Stimulated activated naive CD8-positive, alpha-beta T cell treated with anti-CD3 and anti-CD28 coated beads, Interleukin-15, amount 100 ng/mL, for 72 hours (primary cell): ENCODE measurements at regions not wholly inside any gene's neighbourhood (a gene's known extent, or its start where the extent isn't known, plus 50 kb on each side); places are given as distances from the start of the nearest gene placed in this dataset.
A peak's percentile ranks its signal among the peaks of the same experiment; 100 is the strongest.
"Not testable (repeated sequence)": the region's sequence is repeated elsewhere in the genome, so short reads cannot be mapped to it uniquely, and the experiment has no call there.

Source experiments
- ATAC-seq: fragments of 150-1000 bp; cut with Tn5 transposase; 2 replicates; pipeline ENCODE4 v1.10.0; 2021; ENCODE audit warnings: mild to moderate bottlenecking, moderate library complexity
- DNase-seq, 2 donors: peaks; one replicate each; pipeline ENCODE4 v3.0.0; 2021 to 2022
- H3K27ac Mint-ChIP-seq, 2 donors: one replicate each; pipeline ENCODE4 v1.8.0; 2022; ENCODE audit warnings: mild to moderate bottlenecking in 2 of 2, mixed read lengths in 2 of 2, moderate library complexity in 2 of 2
- H3K27me3 Mint-ChIP-seq: one replicate; pipeline ENCODE4 v1.8.0; 2022; ENCODE audit warnings: mixed read lengths
- H3K4me1 Mint-ChIP-seq: one replicate; pipeline ENCODE4 v1.8.0; 2022; ENCODE audit warnings: mild to moderate bottlenecking, mixed read lengths
- H3K4me3 Mint-ChIP-seq, 2 donors: one replicate each; pipeline ENCODE4 v1.8.0; 2022; ENCODE audit warnings: mild to moderate bottlenecking in 2 of 2, mixed read lengths in 2 of 2, moderate library complexity in 1 of 2
- H3K9me3 Mint-ChIP-seq, 2 donors: one replicate each; pipeline ENCODE4 v1.8.0; 2022; ENCODE audit warnings: mixed read lengths in 2 of 2

DNA sequence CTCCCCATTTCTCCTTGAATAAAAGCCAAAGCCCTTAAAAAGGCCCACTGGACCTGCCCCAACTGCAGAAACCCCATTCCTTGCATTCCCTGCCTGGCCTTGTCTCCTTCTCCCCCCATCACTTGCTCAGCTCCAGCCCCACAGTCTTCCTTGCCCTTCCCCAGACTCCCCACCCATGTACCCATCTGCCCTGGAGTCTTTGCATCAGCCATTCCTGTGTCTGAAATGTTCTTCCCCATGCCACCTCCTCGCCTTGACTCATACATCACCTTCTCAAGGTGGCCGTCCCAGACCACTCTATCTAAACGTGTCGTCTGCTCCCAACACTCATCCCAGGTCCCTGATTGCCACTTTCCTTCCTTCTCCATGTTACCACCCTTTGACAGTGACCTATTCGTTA, 77.4 kb upstream of the SHANK2 start:
- Mint-ChIP-seq H3K4me1 (no peaks in the 10 kb centered on the region), H3K27ac (peak overlapping the region in 1 of 2 donors; percentile 78), H3K9me3 (peaks cover 11 to 22% of the 10 kb centered on the region in 2 donors), H3K4me3 (no peak overlapping the region), H3K27me3 (no peaks in the 10 kb centered on the region)
- DNase-seq = no peak
- no peak for ATAC-seq

DNA sequence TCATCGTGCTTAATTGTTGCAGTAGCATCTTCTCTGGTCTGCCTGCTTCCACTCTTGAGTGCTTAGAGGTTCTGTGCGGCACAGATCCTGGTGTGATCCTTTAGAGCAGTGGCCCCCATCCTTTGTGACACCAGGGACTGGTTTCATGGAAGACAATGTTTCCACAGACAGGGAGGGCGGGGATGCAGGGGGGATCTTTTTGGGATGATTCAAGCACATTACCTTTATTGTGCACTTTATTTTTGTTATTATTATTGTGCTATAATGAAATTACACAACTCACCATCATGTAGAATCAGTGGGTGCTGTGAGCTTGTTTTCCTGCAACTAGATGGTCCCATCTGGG, 76.8 kb upstream of the SHANK2 start:
- DNase-seq (no peak), ATAC-seq (no peak)
- H3K27ac Mint-ChIP-seq = no peak overlapping the region
- H3K9me3 Mint-ChIP-seq = peaks cover 11 to 22% of the 10 kb centered on the region in 2 donors
- H3K4me3 Mint-ChIP-seq = no peak overlapping the region
- no peaks in the 10 kb centered on the region for H3K27me3 Mint-ChIP-seq
- no peaks in the 10 kb centered on the region for H3K4me1 Mint-ChIP-seq

DNA sequence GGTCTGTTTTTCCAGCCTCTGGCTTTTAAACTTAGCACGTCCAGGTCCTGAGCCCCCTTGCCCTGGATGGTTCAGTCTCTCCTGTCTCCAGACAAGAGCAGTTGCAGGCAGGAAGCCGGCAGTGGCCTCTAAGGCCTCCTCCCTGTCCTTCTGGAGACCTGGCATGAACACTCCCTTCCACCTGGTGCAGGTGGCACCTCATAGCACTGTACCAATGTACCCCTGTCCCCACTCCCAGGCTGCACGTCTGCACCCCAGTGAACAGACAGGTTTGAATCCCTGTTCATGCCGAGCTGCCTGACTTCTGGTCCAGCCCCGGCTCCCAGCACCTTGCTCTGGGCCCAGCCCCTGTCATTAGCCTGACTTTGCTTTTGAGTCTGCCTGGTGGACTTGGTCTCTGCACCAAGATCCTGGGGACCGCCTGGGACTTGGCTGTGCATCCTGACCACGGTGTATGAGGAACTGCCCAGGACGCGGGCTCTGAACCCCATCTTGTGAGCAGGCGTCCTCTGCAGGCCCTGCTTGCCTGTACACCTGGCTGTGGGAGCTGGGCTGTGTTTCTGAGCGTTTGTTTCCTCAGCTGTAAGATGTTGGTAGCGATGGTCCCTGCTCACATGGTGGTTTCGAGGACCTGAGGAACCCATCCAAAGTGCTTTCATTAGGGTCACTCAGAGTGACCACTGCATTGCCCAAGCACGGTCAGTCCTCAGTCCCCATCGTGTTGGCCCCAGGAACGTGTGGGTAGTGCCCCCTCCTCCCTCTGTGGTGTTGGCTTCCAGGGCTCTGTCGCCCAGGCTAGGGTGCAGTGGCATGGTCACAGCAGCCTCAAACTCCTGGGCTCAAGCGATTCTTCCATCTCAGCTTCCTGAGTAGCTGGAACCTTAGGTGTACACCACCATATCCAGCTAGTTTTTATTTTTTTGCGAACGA, 75.0 kb upstream of the SHANK2 start:
- ATAC-seq (no peak), DNase-seq (no peak)
- peaks cover 4 to 13% of the 10 kb centered on the region in 2 donors for H3K9me3 Mint-ChIP-seq
- H3K27me3 Mint-ChIP-seq = no peaks in the 10 kb centered on the region
- H3K4me3 Mint-ChIP-seq = no peak overlapping the region
- H3K4me1 Mint-ChIP-seq = no peaks in the 10 kb centered on the region
- no peak overlapping the region for H3K27ac Mint-ChIP-seq

DNA sequence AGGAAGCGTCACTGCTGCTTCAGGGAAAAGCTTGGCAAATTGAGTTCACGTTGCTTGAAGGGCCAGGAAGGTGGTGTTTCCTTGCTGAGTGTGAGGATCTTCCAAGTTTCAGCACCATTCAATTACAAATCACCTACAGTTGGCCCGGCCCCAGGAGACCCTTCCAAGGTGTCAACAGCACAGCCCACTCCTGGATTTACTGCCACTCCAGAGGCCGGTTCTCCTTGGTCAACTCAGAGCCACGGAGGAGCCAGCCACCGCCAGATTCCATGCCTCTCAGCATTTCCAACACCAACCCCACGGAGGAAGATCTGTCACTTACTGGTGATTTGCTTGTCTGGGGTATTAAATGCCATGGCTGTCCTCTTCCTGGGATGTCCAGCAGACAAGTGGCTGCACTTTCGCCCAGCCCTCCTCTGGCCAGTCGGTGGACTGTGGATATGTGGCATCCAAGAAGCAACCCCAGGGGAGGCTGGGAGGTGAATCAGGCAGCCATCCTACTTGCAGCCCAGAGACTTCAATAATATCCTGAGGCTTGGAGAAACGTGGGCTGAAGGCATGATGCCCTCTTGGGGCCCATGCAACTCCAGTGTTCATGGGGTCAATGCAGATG, 74.1 kb upstream of the SHANK2 start:
- Mint-ChIP-seq H3K27ac (no peak overlapping the region), H3K9me3 (peaks cover 0 to 3% of the 10 kb centered on the region in 2 donors)
- no peak for DNase-seq

DNA sequence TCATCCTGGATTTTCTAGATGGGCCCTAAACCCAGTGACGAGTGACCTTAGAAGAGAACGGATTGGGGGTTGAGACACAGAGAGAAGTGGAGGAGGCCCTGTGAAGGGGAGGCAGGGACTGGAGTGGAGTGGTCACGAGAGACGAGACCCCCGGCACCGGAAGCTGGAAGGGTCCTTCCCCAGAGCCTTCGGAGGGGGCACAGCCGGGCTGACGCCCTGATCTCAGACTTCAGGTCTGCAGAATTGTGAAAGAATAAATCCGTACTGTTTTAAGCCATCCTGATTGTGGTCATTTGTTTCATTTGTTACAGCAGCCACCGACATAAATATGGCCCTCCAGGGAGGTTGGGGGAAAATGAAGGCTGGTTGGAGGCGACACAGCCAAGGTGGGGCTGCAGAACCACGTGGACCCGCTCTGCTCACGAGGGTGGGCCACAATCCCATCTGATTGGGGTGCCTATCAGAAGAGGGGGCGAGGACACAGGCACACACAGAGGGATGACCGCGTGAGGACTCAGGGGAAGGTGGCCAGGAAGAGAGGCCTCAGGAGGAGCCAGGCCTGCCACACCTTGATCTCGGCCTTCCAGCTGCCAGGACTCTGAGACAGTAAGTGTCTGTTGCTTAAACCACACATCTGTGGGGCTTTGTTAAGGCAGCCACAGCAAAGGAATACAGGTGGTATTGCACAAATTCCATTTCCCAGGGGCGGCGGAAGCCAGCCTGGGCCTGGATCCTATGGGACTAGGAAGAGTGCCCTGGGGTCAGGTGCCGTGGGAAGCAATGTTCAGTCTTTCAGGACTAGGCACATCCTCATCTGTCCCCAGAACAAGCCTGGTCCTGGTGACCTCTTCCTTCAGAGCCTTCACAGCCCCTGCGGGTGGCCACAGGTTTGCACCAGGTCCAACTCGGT, 73.3 kb upstream of the SHANK2 start:
- H3K27me3 Mint-ChIP-seq = no peaks in the 10 kb centered on the region
- no peak for DNase-seq

More for the DNA sequence above, 74.1 kb upstream of the SHANK2 start:
- no peaks in the 10 kb centered on the region for H3K27me3 Mint-ChIP-seq
- H3K4me3 Mint-ChIP-seq = no peak overlapping the region
- no peaks in the 10 kb centered on the region for H3K4me1 Mint-ChIP-seq
- no peak for ATAC-seq

DNA sequence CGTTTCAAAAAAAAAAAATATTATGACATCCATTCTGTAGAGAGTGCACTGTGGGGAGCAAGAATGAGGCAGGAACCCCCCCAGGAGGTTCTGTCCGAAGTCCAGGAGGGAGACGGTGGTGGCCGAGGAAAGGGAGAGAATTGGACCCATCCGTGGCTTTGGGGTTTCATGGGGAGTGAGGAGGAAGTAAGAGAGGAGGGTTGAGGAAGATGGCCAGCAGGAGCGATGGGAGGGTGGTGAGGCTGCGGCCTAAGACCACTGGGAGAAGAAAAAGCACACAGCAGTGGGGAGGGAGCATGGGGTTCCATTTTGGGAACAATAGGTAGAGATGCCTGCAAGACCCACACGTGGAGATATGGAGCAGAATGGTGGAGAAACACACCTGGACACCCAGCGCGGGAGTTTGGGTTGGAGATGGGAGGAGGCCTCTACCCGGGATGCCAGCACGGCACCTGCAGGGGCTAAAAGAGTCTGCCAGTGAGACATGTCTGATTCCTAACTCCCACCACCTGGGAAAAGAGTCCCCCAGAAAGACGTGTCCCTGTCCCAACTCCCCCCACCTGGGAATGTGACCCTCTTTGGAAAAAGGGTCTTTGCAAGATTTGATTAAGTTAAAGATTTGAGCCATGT, 72.5 kb upstream of the SHANK2 start:
- no peak overlapping the region for H3K4me3 Mint-ChIP-seq
- ATAC-seq = no peak
- peak overlapping the region in 1 of 2 donors; percentile 12 for H3K27ac Mint-ChIP-seq
- no peak for DNase-seq
- H3K9me3 Mint-ChIP-seq = no peaks in the 10 kb centered on the region
- H3K27me3 Mint-ChIP-seq = no peaks in the 10 kb centered on the region
- H3K4me1 Mint-ChIP-seq = no peaks in the 10 kb centered on the region

More for the DNA sequence above, 73.3 kb upstream of the SHANK2 start:
- no peaks in the 10 kb centered on the region for H3K9me3 Mint-ChIP-seq
- ATAC-seq = no peak
- H3K4me1 Mint-ChIP-seq = no peaks in the 10 kb centered on the region
- no peak overlapping the region for H3K27ac Mint-ChIP-seq
- H3K4me3 Mint-ChIP-seq = no peak overlapping the region

DNA sequence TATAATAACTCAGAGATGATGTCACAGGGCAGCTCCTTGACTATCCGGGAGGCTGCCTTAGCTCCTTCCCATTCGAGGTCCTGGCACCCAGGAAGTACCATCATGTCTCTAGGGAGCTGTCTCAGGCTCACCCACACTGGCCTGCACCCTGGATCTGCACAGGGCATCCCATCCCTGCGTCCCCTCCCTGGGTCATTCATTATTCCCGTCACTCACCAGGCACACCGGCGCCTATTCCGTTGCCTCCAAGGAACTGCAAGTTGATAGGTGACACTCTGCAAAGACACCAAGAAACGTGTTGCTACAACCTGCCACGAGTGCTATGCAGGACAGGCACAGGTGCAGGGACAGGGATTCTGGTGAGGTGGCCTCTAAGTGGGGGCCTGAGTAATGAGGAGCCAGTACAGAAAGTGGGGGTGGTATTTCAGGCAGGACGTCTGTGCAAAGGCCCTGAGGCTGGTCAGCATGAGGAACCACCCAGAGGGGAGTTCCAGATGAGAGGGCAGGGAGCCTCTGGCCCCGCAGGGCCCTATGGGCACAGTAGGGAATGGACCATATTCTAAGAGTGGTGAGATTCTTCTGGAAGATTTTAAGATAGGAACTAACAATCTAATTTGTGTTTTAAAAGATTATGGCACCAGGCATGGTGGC, 71.6 kb upstream of the SHANK2 start:
- Mint-ChIP-seq H3K27ac (no peak overlapping the region), H3K4me3 (no peak overlapping the region), H3K9me3 (peaks cover under 1 to 3% of the 10 kb centered on the region in 2 donors), H3K27me3 (peaks cover 6% of the 10 kb centered on the region), H3K4me1 (no peaks in the 10 kb centered on the region)
- DNase-seq (no peak), ATAC-seq (no peak)

DNA sequence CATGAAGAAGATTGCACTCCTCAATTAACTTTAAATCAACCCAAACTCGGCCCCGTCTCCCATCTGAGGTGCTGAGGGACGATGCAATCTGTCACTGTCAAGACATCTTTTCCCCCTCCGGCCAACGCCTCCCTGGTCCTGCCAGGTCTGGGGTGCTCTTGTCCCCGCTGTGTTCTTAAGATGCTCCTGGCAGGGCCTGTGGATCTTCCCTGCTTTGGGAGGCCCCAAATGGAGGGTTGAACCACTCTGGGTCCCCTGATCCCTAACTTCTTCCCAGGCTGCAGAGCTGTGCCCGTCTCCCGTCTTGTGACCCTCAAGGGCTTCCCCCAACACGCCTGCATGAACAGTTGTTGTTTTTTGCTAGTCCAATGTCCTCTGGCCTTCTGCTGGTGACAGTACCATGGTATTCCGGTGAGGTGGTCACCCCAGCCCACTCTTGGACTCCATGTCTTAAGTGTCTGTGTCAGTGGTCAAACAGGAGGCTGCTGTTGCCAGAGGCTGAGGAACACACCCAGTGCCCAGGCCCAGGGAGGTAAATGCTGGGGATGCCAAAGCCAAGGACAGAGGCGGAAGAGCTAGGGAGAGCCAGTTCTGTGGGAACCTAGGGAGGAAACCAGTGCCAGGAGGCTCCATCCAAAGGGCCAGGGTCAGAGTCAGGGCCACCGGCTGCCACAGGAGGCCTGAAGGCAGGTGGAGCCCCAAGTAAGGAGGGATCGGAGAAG, 70.6 kb upstream of the SHANK2 start:
- ATAC-seq (no peak), DNase-seq (no peak)
- no peak overlapping the region for H3K4me3 Mint-ChIP-seq
- H3K27ac Mint-ChIP-seq = peak overlapping the region in 1 of 2 donors; percentile 94
- peaks cover 15% of the 10 kb centered on the region for H3K27me3 Mint-ChIP-seq
- peaks cover 8 to 10% of the 10 kb centered on the region in 2 donors for H3K9me3 Mint-ChIP-seq
- H3K4me1 Mint-ChIP-seq = no peaks in the 10 kb centered on the region

DNA sequence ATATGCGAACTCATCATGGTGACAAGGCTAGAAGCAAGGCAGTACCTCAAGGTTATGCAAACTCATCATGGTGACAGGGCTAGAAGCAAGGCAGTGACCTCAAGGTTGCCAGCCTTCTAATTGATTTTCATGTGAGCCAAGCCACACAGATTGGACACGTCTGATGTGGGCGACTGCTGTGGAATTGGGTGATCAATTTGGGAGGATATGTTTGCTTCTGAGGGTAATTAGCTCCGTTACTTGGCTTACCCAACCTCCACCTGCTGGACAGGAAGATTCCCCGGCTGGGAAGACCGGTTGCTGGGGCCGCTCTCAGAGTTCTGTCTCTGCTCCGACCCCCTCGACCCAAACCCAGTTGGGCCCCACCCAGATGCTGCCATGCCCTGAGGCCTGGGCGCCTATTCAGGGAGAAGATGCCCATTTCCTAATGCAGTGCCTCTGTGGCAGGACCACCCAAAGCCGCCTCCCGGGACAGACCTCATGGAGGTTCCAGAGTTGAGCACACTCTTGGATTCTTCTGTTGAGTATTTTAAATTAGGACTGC, 69.9 kb upstream of the SHANK2 start:
- DNase-seq = no peak
- H3K27me3 Mint-ChIP-seq = peaks cover 15% of the 10 kb centered on the region
- no peak for ATAC-seq

DNA sequence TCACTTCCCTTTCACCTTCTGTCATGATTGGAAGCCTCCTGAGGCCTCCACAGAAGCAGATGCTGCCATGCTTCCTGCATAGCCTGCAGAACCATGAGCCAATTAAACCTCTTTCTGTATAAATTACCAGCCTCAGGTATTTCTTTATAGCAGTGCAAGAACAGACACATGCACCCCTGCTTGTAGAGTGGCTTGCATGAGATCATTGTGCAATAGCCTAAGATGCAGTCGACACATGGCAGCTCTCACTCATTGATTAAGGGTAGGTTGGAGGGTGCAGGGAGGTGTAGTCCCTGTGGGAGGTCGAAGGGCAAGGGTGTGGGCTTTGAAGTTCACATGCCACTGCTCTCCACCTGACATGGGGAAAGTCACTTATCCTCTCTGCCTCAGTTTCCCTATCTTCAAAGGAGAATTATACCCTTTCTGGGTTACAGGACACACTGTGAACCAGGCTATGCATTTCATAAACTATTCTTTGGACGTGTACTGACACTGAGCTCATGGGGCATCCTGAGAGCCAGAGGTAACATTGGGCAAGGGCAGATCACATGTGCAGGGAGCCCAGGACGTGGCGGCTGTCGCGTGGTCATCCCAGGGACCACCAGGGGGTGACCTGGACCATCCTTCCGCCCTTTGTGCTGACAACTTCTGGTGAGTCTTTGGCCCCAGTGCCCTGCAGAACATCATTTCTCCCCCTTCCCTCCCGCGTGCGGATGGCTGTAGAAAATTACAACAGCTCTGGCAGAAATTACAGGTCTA, 69.2 kb upstream of the SHANK2 start:
- Mint-ChIP-seq H3K27ac (no peak overlapping the region), H3K4me3 (no peak overlapping the region), H3K4me1 (no peaks in the 10 kb centered on the region), H3K27me3 (peaks cover 15% of the 10 kb centered on the region), H3K9me3 (peaks cover 14 to 18% of the 10 kb centered on the region in 2 donors)
- ATAC-seq (no peak), DNase-seq (no peak)

More for the DNA sequence above, 69.9 kb upstream of the SHANK2 start:
- Mint-ChIP-seq H3K27ac (no peak overlapping the region), H3K4me1 (no peaks in the 10 kb centered on the region), H3K9me3 (peaks cover 13 to 16% of the 10 kb centered on the region in 2 donors), H3K4me3 (no peak overlapping the region)

DNA sequence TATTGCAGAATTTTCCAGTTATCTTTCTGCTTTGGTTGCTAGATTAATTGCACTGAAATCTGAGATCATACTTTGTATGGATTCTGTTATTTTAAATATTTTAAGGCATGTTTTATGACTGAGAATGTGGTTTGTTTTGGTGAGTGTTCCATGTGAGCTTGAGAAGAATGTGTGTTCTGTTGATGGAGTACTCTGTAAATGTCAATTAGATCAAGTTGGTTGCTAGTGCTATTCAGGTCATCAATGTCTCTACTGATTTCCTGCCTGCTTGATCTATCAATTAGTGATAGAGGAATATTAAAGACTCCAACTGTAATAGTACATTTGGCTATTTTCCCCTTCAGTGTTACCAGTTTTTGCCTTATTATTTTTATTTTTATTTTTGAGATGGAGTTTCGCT, 64.3 kb upstream of the SHANK2 start:
- no peaks in the 10 kb centered on the region for H3K4me1 Mint-ChIP-seq
- DNase-seq (no peak), ATAC-seq (no peak)
- peaks cover 14 to 26% of the 10 kb centered on the region in 2 donors for H3K9me3 Mint-ChIP-seq
- peaks cover 20% of the 10 kb centered on the region for H3K27me3 Mint-ChIP-seq
- no peak overlapping the region for H3K4me3 Mint-ChIP-seq
- H3K27ac Mint-ChIP-seq = no peak overlapping the region

DNA sequence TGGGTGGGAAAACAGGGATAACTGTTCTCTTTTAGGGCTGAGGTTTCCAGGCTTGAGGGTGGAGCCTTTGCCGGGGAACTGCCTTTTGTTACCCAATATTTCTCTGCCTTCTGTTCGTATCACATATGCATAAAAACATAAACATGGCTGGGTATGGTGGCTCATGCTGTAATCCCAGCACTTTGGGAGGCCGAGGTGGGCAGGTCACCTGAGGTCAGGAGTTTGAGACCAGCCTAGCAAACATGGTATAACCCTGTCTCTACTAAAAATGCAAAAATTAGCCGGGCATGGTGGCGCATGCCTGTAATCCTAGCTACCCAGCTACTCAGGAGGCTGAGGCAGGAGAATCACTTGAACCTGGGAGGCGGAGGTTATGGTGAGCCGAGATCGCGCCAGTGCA, 60.2 kb upstream of the SHANK2 start:
- H3K4me3 Mint-ChIP-seq, ATAC-seq, H3K27ac Mint-ChIP-seq, DNase-seq, H3K4me1 Mint-ChIP-seq, H3K27me3 Mint-ChIP-seq: not testable (repeated sequence)
- peaks cover 4 to 13% of the 10 kb centered on the region in 2 donors for H3K9me3 Mint-ChIP-seq

DNA sequence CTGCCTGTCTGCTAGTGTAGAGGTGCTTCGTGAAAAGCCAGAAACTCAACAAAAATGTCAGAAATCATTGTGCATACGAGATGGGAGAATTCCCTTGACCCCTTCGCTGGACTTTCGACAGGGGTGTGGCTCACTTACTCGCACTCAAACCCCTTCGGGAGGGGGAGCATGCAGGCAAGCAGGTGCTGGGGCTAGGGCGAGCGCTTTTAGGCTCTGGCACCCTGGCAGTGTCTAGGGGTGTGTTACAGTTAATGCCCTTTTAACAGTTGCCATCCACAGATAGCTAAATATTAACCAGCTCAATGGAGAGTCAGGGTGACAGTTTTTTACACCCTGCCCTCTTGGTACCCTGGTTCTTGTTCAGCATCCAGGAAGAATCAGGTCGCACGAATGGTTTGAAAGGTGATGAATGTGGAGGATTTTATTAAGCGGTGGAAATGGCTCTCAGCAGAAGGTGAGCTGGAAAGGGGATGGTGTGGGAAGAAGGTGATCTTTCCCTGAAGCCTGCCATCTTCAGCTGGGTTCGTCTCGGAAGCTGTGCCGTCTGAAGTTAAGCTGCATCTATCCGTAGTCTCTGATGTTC, 59.6 kb upstream of the SHANK2 start:
- Mint-ChIP-seq H3K27ac (no peak overlapping the region), H3K9me3 (peaks cover 0 to 9% of the 10 kb centered on the region in 2 donors), H3K4me1 (no peaks in the 10 kb centered on the region), H3K27me3 (peaks cover 6% of the 10 kb centered on the region), H3K4me3 (no peak overlapping the region)
- ATAC-seq (no peak), DNase-seq (no peak)
